LHCN-M2 (cell line): ENCODE measurements at regions not wholly inside any gene's neighbourhood (a gene's known extent, or its start where the extent isn't known, plus 50 kb on each side); places are given as distances from the start of the nearest gene placed in this dataset.

ENCODE experiments used
- DNase-seq: peaks from one replicate; pipeline ENCODE4 v3.0.0-alpha.2; 2012; ENCODE audit warnings: low read depth

DNA sequence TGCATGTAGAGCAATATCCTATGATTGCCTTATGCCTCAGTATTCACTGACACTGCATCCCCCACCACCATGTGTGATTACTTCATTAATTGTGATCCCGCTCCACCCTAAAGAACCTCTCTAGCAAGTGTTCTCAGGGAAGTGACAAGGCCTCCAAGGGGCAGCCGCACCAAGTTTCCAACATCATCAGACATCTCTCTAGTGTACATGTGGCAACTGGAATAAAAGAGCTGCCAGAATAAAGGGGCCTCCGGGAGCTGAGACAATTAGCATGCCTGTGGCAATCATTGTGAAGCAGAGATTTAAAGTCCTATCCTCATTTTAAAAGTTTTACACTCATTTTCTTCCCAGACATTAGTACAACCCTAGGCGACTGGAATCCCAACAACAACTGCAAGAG lies 902.1 kb upstream of the SEMA6D start:
- no peak for DNase-seq

GRCh38 chr15:46815765-46816164 lies 901.5 kb upstream of the SEMA6D start:
- DNase-seq: no peak

- DNase-seq: no peak
These were observed 868.6 kb upstream of the SEMA6D start for GRCh38 chr15:46848704-46849103.

DNA sequence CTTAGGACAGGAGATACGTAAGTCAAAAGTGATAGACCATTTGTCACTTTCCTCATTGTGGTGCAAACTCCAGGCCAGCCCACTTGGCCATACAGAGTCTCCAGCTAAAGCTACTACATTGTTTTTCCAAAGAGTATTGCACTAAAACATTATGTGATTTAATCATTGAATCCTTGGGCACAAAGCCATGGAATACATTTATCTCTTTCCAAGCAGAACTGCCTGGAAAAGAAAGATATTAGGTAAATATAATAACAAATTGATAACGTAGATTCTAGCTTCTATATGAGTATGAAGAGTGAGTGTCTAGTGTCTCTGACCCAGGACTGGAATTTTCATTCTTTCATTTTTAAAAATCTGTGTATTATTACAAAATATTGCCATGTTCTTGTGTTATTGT lies 863.7 kb upstream of the SEMA6D start:
- DNase-seq: no peak

DNA sequence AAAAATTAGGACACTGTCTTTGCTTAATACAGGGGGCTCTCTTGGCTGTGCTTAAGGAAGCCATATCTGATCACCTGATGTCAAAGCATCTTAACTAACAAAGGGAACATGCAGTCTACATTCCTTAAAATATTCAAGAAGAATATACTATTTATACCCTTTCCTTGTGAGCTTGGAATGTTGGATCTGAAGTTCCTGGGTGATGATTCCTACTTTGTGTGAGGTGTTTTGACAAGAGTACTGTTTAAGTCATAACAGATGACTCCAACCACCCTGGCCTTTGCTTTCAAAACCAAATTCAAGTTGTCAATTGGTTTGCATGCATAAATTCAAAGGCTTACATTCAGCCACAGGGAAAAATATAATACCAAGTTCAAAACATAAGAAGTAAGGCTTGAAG lies 862.7 kb upstream of the SEMA6D start:
- no peak for DNase-seq

GRCh38 chr15:46855388-46855787 lies 861.9 kb upstream of the SEMA6D start:
- no peak for DNase-seq

DNA sequence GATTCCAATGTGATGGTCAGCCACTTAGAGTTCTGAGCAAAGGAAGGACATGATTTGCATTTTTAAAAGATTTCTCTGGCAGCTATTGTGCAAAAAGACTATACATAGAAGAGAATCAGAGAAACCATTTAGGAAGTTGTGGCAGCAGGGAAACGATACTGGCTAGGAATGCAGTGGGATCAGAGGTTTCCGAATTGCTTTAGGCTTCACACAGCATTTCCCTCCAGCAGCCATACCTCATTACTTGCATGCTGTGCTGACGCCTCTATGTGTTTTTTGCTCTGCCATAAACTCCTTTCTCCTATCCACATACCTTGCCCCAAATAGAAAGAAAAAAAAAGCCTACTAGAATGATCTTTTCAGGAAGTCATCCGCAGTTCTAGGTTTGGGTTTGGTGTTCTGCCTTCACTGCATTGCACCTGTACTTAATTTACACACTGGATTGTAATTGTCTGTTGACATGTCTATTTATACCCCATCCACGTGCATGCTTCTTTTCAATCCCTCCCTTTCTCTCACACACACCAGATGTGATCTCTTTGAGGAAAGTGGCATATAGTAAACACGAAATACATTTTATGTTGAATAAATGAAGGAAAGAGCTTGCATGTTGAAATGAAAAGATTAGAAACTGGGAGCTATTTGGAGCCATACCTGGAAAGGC lies 860.3 kb upstream of the SEMA6D start:
- no peak for DNase-seq

DNA sequence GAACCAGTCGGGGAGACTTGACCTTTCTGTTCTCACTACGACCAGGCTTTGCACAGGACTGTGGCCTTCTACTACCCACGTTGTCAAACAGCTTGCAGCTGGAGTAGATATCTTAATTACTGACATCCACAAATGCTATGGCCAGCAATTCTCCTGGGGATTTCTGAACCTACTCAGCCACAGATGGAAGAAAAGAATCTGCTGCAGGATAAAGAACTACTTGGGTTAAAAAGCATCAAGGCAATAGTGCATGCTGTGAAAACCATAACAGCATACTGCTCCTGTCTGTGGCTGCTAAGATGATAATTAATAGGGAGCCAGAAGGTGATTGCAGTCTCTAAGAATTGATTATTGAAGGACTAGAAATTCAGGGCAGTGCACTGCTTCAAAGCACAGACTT lies 859.2 kb upstream of the SEMA6D start:
- DNase-seq: no peak

DNA sequence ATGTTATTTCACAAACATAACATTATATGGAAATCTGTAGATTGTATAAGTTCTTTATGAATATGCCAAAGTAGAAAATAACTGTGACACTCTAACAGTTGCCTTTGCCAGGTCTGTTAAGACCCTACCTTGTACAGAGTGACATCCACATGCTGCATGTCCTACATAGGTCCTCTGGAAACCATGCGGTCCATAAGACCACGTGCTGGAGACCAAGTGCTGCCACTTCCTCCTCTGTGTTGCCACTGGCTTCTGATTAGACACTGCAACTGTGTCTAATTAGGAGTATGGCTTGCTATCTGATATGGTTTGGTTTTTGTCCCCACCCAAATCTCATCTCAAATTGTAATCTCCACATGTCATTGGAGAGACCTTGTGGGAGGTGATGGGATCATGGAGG lies 855.5 kb upstream of the SEMA6D start:
- DNase-seq: no peak

DNA sequence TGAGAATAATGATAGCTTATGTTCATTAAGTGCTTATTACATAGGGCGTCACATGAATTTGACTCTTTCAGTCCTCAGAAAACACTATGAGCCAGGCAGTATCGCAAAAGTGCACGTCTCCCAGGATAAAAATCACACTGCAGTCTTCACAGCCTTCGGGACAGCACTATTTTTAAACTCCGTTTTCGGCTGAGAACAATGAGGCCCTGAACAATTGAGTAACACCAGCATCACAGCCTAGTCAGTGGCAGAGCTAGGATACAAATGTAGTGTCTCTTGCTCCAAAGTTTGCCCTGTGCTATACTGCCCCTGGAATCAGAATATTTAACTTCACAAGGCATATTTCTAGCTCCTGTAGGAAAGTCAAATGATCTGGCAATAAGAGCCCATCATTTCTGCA lies 852.1 kb upstream of the SEMA6D start:
- DNase-seq: no peak

GRCh38 chr15:46872286-46872980 lies 844.9 kb upstream of the SEMA6D start:
- no peak for DNase-seq

DNA sequence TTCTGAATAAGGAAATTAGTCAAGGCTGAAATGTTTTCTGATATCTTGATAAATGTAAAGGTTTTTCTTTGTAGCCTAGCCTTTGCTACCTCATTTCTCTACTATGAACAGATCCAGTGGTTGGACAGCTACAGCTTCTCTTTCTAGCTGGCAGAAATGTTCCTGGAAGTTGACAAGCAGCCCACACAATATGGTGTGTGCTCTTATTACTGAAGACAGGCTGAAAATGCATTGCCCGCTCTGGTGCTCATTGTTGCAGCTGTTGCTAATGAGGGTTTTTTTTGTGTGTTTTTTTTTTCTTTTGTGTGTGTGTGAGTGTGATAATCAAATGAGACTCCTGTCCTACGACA lies 844.3 kb upstream of the SEMA6D start:
- DNase-seq: no peak

- DNase-seq: no peak
These were observed 838.1 kb upstream of the SEMA6D start for GRCh38 chr15:46879032-46879770.

GRCh38 chr15:46880791-46881190 lies 836.5 kb upstream of the SEMA6D start:
- DNase-seq: no peak

- no peak for DNase-seq
These were observed 824.6 kb upstream of the SEMA6D start for GRCh38 chr15:46892621-46893160.

DNA sequence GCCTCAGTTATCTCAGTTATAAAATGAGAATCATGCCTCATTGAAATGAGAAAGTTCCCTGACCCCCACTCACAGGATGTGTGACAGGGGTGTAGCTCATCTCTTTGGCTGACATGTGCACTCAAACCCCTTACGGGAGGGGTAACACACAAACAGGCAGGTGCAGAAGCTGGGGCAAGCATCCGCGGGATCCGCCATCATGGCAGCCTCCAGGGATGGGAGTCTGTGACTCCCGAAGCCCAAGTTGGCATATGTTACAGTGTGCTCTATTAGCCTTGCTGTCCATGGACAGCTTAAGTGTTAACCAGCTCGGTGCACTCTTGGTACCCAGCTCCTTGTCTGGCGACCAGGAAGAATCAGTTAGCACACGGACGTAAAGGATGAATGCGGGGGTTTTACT lies 822.7 kb upstream of the SEMA6D start:
- DNase-seq: no peak

GRCh38 chr15:46897266-46897665 lies 820.0 kb upstream of the SEMA6D start:
- DNase-seq: no peak

DNA sequence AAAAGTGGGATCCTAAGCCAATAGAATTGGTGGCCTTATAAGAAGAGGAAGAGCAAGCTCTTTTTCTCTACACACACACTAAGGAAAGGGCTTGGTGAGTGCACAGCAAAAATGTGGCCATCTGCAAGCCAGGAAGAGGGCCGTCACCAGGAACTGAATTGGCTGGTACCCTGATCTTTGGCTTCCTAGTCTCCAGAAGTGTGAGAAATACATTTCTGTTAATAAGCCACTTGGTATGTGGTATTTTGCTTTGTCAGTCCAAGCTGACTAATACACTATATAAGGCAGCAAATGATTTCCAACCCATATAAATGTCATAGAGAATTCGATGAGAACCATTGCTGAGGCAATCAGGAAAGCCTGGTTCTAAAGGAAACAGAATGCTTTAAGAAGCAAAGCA lies 816.3 kb upstream of the SEMA6D start:
- no peak for DNase-seq

GRCh38 chr15:46917721-46918252 lies 799.5 kb upstream of the SEMA6D start:
- no peak for DNase-seq

- DNase-seq: no peak
These were observed 798.7 kb upstream of the SEMA6D start for GRCh38 chr15:46918462-46919140.

- DNase-seq: no peak
These were observed 795.4 kb upstream of the SEMA6D start for GRCh38 chr15:46921891-46922290.

- no peak for DNase-seq
These were observed 786.9 kb upstream of the SEMA6D start for GRCh38 chr15:46930426-46930825.
